Smooth muscle cell (in vitro differentiated cells): ENCODE measurements at regions not wholly inside any gene's neighbourhood (a gene's known extent, or its start where the extent isn't known, plus 50 kb on each side); places are given as distances from the start of the nearest gene placed in this dataset.
"Not testable (repeated sequence)": the region's sequence is repeated elsewhere in the genome, so short reads cannot be mapped to it uniquely, and the experiment has no call there.

ENCODE experiments used
- DNase-seq: peaks from one replicate; lab custom pipeline; 2025; ENCODE audit not compliant: unreplicated experiment; lab: John Stamatoyannopoulos, UW
- H2AFZ ChIP-seq: fragments of 200-600 bp; sonication (generic); 2 replicates; pipeline ENCODE4 v1.6.0; 2016; ENCODE audit warnings: antibody characterized with exemption, low read depth, mild to moderate bottlenecking
- H3F3A ChIP-seq: fragments of 200-600 bp; sonication (generic); 2 replicates; pipeline ENCODE4 v1.6.0; 2017; ENCODE audit warnings: antibody characterized with exemption, low read depth
- H3K27ac ChIP-seq: fragments of 200-600 bp; sonication (generic); 2 replicates; pipeline ENCODE4 v1.5.1; 2016; ENCODE audit warnings: low read depth, mild to moderate bottlenecking
- H3K27me3 ChIP-seq: fragments of 200-600 bp; sonication (generic); 2 replicates; pipeline ENCODE4 v1.6.1; 2016; ENCODE audit warnings: low read depth, mild to moderate bottlenecking
- H3K36me3 ChIP-seq: fragments of 200-600 bp; sonication (generic); 2 replicates; pipeline ENCODE4 v1.5.1; 2016; ENCODE audit warnings: low read depth
- H3K4me1 ChIP-seq: fragments of 200-600 bp; sonication (generic); 2 replicates; pipeline ENCODE4 v1.5.1; 2016; ENCODE audit warnings: low read depth
- H3K4me2 ChIP-seq: fragments of 200-600 bp; sonication (generic); 2 replicates; pipeline ENCODE4 v1.6.0; 2016; ENCODE audit warnings: mild to moderate bottlenecking
- H3K4me3 ChIP-seq: fragments of 200-600 bp; sonication (generic); 2 replicates; pipeline ENCODE4 v1.5.1; 2016; ENCODE audit warnings: mild to moderate bottlenecking
- H3K79me2 ChIP-seq: fragments of 200-600 bp; sonication (generic); 2 replicates; pipeline ENCODE4 v1.6.0; 2016; ENCODE audit warnings: low read depth, mild to moderate bottlenecking
- H3K9ac ChIP-seq: fragments of 200-600 bp; sonication (generic); 2 replicates; pipeline ENCODE4 v1.6.0; 2016; ENCODE audit warnings: low read depth
- H3K9me3 ChIP-seq: fragments of 200-600 bp; sonication (generic); replicated peaks from 2 replicates; pipeline ENCODE4 v1.5.1; 2016; ENCODE audit warnings: low read depth
- H4K20me1 ChIP-seq: fragments of 200-600 bp; sonication (generic); 2 replicates; pipeline ENCODE4 v1.6.0; 2016; ENCODE audit warnings: low read depth
- WGBS: methylation state at CpG from one replicate; pipeline ENCODE4 v1.1.7; 2016; ENCODE audit warnings: low lambda C conversion rate; 5-methylcytosine and 5-hydroxymethylcytosine counted together
- TF ChIP-seq, protein P1 (sequence below): fragments of 200-600 bp; sonication (generic); IDR thresholded peaks from 2 replicates; pipeline ENCODE4 v1.5.1; 2017; ENCODE audit warnings: borderline replicate concordance, mild to moderate bottlenecking, antibody characterized with exemption; ENCODE audit not compliant: insufficient read depth, poor library complexity, severe bottlenecking

DNA sequence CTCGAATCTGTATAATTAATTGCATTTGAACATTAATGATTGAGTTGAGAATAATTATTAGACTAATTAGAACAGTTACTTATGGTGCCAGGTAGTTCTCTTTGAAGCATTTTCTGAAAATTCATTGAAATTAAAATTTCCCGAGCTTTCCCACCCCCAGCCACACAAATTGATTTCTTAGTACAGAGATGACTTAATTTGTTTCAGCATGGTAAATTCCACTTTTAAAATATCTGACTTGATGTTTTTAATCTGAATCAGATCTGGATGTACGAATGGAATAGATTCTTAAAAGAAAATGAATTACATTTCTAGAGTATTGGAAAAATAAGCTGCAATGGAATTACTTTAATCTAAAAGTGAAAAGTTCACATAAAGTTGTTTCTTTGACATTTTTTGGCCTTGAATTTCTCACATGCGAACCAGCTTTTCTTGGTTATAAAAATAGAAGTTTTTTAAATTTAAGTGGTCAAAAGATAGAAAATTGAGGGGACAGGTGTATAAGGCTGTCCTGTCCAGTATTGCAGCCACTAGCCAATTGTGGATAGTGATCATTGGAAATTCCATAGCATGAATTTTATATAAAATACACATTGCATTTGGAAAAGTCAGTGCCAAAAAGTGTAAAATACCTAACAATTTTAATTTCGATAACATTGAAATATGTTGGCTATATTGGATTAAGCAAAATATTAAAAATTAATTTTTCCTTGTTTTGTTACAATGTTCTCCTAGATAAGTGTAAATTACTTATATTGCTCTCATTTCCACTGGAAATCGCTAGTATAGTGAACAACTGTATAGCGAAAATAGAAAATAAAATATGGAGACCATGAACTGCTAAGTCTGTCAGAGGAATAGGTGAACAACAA, 102.9 kb downstream of the OR2B2 start:
- WGBS, result 6% methylated on average over 7 of the region's 7 CpGs
- H3K27me3 ChIP-seq, result no peaks in the 10 kb centered on the region
- no peak for DNase-seq
- H3F3A ChIP-seq, result peaks cover 42% of the 10 kb centered on the region
- H4K20me1 ChIP-seq, result no peaks in the 10 kb centered on the region
- peak overlapping the region; percentile 87 for H3K4me2 ChIP-seq
- peak overlapping the region; percentile 82 for H3K27ac ChIP-seq
- peaks cover 22% of the 10 kb centered on the region for H3K4me1 ChIP-seq
- TF ChIP-seq, protein P1, sequence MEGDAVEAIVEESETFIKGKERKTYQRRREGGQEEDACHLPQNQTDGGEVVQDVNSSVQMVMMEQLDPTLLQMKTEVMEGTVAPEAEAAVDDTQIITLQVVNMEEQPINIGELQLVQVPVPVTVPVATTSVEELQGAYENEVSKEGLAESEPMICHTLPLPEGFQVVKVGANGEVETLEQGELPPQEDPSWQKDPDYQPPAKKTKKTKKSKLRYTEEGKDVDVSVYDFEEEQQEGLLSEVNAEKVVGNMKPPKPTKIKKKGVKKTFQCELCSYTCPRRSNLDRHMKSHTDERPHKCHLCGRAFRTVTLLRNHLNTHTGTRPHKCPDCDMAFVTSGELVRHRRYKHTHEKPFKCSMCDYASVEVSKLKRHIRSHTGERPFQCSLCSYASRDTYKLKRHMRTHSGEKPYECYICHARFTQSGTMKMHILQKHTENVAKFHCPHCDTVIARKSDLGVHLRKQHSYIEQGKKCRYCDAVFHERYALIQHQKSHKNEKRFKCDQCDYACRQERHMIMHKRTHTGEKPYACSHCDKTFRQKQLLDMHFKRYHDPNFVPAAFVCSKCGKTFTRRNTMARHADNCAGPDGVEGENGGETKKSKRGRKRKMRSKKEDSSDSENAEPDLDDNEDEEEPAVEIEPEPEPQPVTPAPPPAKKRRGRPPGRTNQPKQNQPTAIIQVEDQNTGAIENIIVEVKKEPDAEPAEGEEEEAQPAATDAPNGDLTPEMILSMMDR, result no peak
- peak overlapping the region; percentile 78 for H3K4me3 ChIP-seq
- H3K9ac ChIP-seq, result no peak overlapping the region
- H2AFZ ChIP-seq, result peak overlapping the region; percentile 73
- H3K9me3 ChIP-seq, result no peaks in the 10 kb centered on the region
- no peaks in the 10 kb centered on the region for H3K79me2 ChIP-seq
- no peaks in the 10 kb centered on the region for H3K36me3 ChIP-seq

DNA sequence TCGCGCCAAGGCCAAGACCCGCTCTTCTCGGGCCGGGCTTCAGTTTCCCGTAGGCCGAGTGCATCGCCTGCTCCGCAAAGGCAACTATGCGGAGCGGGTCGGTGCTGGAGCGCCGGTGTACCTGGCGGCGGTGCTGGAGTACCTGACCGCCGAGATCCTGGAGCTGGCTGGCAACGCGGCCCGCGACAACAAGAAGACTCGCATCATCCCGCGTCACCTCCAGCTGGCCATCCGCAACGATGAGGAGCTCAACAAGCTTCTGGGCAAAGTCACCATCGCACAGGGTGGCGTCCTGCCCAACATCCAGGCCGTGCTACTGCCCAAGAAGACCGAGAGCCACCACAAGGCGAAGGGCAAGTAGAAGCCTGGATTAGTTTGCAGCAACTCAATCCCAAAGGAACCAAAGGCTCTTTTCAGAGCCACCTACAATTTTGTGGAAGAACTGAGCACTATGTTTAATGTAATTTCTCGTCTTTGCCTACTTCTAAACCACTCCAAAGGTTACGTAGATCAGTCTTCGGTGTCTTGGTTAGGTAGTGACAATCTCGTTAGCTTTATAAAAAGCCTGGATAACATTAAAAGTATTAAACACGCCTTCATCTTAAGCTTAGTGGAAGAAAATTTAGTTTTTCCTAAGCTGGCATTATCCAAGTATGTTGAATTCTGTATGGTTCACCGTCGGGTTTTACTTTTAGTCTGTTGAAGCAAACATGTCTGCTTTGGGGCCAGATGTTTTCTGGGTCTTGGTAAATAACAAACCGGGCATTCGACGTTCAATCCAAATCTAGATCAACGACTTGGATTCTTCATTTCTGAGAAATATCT, 103.7 kb downstream of the OR2B2 start:
- H2AFZ ChIP-seq, result peak overlapping the region; percentile 81
- peaks cover 37% of the 10 kb centered on the region for H3F3A ChIP-seq
- 2% methylated on average over 27 of the region's 43 CpGs for WGBS
- not testable (repeated sequence) for H3K79me2 ChIP-seq, H4K20me1 ChIP-seq, H3K9me3 ChIP-seq, H3K27me3 ChIP-seq, H3K36me3 ChIP-seq, DNase-seq
- H3K4me3 ChIP-seq, result peak overlapping the region; percentile 78
- peak overlapping the region; percentile 82 for H3K27ac ChIP-seq
- H3K9ac ChIP-seq, result peak overlapping the region; percentile 33
- H3K4me1 ChIP-seq, result peaks cover 22% of the 10 kb centered on the region
- peak overlapping the region; percentile 87 for H3K4me2 ChIP-seq

DNA sequence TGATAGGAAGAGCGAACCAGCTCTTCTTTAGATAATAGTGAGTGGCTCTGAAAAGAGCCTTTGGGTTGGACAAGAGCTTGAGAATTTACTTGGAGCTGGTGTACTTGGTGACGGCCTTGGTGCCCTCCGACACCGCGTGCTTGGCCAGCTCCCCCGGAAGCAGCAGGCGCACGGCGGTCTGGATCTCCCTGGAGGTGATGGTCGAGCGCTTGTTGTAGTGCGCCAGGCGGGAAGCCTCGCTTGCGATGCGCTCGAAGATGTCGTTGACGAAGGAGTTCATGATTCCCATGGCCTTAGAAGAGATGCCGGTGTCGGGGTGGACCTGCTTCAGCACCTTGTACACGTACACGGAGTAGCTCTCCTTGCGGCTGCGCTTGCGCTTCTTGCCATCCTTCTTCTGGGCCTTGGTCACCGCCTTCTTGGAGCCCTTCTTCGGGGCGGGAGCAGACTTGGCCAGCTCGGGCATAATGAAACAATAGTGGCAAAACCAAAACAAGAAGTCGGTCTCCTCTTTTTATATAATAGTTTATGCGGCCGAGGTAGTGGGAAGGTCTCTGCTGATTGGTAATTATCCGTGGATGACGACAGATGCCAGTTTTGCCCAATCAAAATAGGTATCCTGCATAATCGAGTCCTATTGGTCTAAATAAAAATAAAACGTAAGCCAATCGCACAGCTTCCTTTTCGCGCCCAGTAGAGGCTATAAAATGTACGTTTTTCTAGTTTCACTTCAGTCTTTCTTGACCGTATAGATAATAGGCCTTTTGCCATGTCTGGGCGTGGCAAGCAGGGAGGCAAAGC, 104.6 kb downstream of the OR2B2 start:
- Histone ChIP-seq H3K4me3 (peak overlapping the region; percentile 78), H3K4me2 (peak overlapping the region; percentile 87), H2AFZ (peak overlapping the region; percentile 81), H3K27ac (peak overlapping the region; percentile 82), H3K4me1 (peaks cover 22% of the 10 kb centered on the region), H3F3A (peaks cover 37% of the 10 kb centered on the region)
- H3K27me3 ChIP-seq, H4K20me1 ChIP-seq, H3K9me3 ChIP-seq, H3K9ac ChIP-seq, H3K79me2 ChIP-seq, H3K36me3 ChIP-seq, DNase-seq: not testable (repeated sequence)
- WGBS, result under 1% methylated on average over 43 of the region's 43 CpGs

DNA sequence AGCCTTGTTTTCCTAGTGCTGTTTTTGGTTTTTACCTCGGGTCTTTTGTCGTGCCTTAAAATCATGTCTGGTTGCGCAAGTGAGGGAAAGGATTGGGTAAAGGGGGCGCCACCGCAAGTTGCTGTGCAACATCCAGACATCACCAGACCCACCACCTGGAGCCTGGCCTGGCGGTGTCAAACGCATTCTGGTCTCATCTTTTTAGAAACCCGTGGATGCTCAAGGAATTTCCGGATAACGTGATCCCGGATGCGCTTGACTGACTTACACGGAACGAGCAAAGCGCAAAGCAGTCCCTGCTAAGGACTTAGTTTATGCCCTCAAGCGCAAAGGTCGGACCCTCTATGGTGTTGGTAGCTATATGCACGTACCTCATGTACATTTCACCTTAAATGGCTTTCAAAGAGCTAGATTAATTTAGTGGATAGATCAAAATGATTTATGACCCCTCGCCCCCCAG, 105.2 kb downstream of the OR2B2 start:
- Histone ChIP-seq H3F3A (peaks cover 37% of the 10 kb centered on the region), H3K27ac (peak overlapping the region; percentile 82), H3K9ac (no peak overlapping the region), H3K79me2 (no peaks in the 10 kb centered on the region), H2AFZ (peak overlapping the region; percentile 81), H4K20me1 (no peaks in the 10 kb centered on the region), H3K4me2 (peak overlapping the region; percentile 87), H3K27me3 (no peaks in the 10 kb centered on the region), H3K36me3 (no peaks in the 10 kb centered on the region), H3K4me3 (peak overlapping the region; percentile 78), H3K9me3 (no peaks in the 10 kb centered on the region), H3K4me1 (peaks cover 22% of the 10 kb centered on the region)
- under 1% methylated on average over 19 of the region's 19 CpGs for whole genome bisulfite sequencing
- no peak for DNase-seq
- TF ChIP-seq, protein P1, result peak; percentile 3
